K562 (cell line): ENCODE measurements at regions not wholly inside any gene's neighbourhood (a gene's known extent, or its start where the extent isn't known, plus 50 kb on each side); places are given as distances from the start of the nearest gene placed in this dataset.

Experiments
- BCOR ChIP-seq: fragments of 450-650 bp; IDR thresholded peaks from 2 replicates; pipeline ENCODE4 v1.6.1; 2016
- BRD9 ChIP-seq: fragments of 450-650 bp; IDR thresholded peaks from 2 replicates; pipeline ENCODE4 v1.6.1; 2018; ENCODE audit warnings: low read depth; ENCODE audit not compliant: partially characterized antibody
- CBX3 ChIP-seq, 2 experiments: IDR thresholded peaks; 1 replicate in 1 of 2; 2 replicates in 1 of 2; pipeline ENCODE4 v1.6.1; 2012; ENCODE audit warnings: inconsistent platforms in 2 of 2, low read length in 2 of 2, borderline replicate concordance in 1 of 2, control low read depth in 1 of 2
- ESRRA ChIP-seq: fragments of 450-650 bp; IDR thresholded peaks from 2 replicates; pipeline ENCODE4 v1.6.1; 2014; ENCODE audit warnings: low read depth, mild to moderate bottlenecking, moderate library complexity, borderline replicate concordance
- FOXK2 ChIP-seq, 2 experiments: fragments of 450-650 bp; IDR thresholded peaks in 1 of 2; conservative IDR thresholded peaks in 1 of 2; 2 replicates each; pipeline ENCODE4 v1.6.1; 2016; ENCODE audit warnings: low read depth in 2 of 2, mild to moderate bottlenecking in 1 of 2
- MEIS2 ChIP-seq: fragments of 450-650 bp; IDR thresholded peaks from 2 replicates; pipeline ENCODE4 v1.6.1; 2014; ENCODE audit warnings: mild to moderate bottlenecking; ENCODE audit not compliant: partially characterized antibody
- POLR2H ChIP-seq: IDR thresholded peaks from 2 replicates; pipeline ENCODE4 v1.6.1; 2016; ENCODE audit warnings: missing genetic modification characterization, low read depth, mild to moderate bottlenecking, control low read depth, missing compliant biosample characterization, moderate library complexity
- SMAD4 ChIP-seq: fragments of 250-450 bp; sonication (Bioruptor Pico); conservative IDR thresholded peaks from 2 replicates; pipeline ENCODE4 v1.8.0; 2021; ENCODE audit warnings: inconsistent platforms, mild to moderate bottlenecking, moderate library complexity
- ZNF318 ChIP-seq, 2 experiments: fragments of 450-650 bp; IDR thresholded peaks; 2 replicates each; pipeline ENCODE4 v1.6.1; 2016; ENCODE audit warnings: mild to moderate bottlenecking in 2 of 2, borderline replicate concordance in 1 of 2, low read depth in 1 of 2, moderate library complexity in 1 of 2
- ZNF407 ChIP-seq: fragments of 450-650 bp; IDR thresholded peaks from 2 replicates; pipeline ENCODE4 v1.6.1; 2016; ENCODE audit warnings: low read depth

GRCh38 chr20:30290361-30291063 is 967.0 kb upstream of the DEFB115 start (continued):
- TF ChIP-seq ZNF318 (IDR thresholded peaks at IDR 0.05; ENCODE audit: borderline replicate concordance in 1 of 2, low read depth in 1 of 2) (0 out of 4 replicates have a peak, but pooled peaks of 1 of the 2 experiments have one; percentile 36), POLR2H (peak; percentile 38), BRD9 (peak; percentile 29), MEIS2 (peak; percentile 98), ESRRA (0 out of 2 replicates have a peak, but pooled peaks have one; percentile 25), ZNF407 (peak; percentile 33; the same call in 1 of the 2 replicates), SMAD4 (CRISPR knock-in tag) (peak; percentile 60; the same call in 1 of the 2 replicates), FOXK2 (conservative IDR thresholded peaks at IDR 0.05 in 1 of 2, IDR thresholded peaks at IDR 0.05 in 1 of 2; ENCODE audit: low read depth in 2 of 2) (peak in 1 of 2 experiments; percentile 39; a peak in 3 of 4 replicates), CBX3 (IDR thresholded peaks at IDR 0.05; ENCODE audit: borderline replicate concordance in 1 of 2, low read length in 2 of 2) (0 out of 3 replicates have a peak, but pooled peaks of 1 of the 2 experiments have one; percentile 53), BCOR (peak; percentile 7; the same call in 1 of the 2 replicates)
